HG03066 (cell line): ENCODE measurements at regions not wholly inside any gene's neighbourhood (a gene's known extent, or its start where the extent isn't known, plus 50 kb on each side); places are given as distances from the start of the nearest gene placed in this dataset.
"Not testable (repeated sequence)": the region's sequence is repeated elsewhere in the genome, so short reads cannot be mapped to it uniquely, and the experiment has no call there.

Source experiments
- ATAC-seq: cut with Tn5 transposase; IDR thresholded peaks from one replicate; pipeline ENCODE4 v1.9.1; 2021; ENCODE audit warnings: low read depth; ENCODE audit not compliant: unreplicated experiment

- not testable (repeated sequence) for ATAC-seq
Observed at GRCh38 chr15:44903281-44903680, 53.2 kb upstream of the TERB2 start.

GRCh38 chr15:44904651-44905340, 51.7 kb upstream of the TERB2 start:
- ATAC-seq, result not testable (repeated sequence)
